Activated naive CD4-positive, alpha-beta T cell treated with anti-CD3 and anti-CD28 coated beads, Interleukin-2, amount 50 U/mL, for 24 hours (primary cell): ENCODE measurements at regions not wholly inside any gene's neighbourhood (a gene's known extent, or its start where the extent isn't known, plus 50 kb on each side); places are given as distances from the start of the nearest gene placed in this dataset.

ENCODE experiments used
- H3K27ac Mint-ChIP-seq: one replicate; pipeline ENCODE4 v1.8.0; 2021; ENCODE audit warnings: mild to moderate bottlenecking, mixed read lengths
- H3K27me3 Mint-ChIP-seq: one replicate; pipeline ENCODE4 v1.8.0; 2021; ENCODE audit warnings: mixed read lengths
- H3K36me3 Mint-ChIP-seq: one replicate; pipeline ENCODE4 v1.8.0; 2021; ENCODE audit warnings: mixed read lengths
- H3K4me1 Mint-ChIP-seq: one replicate; pipeline ENCODE4 v1.8.0; 2021; ENCODE audit warnings: mixed read lengths
- H3K4me3 Mint-ChIP-seq: one replicate; pipeline ENCODE4 v1.8.0; 2021; ENCODE audit warnings: mild to moderate bottlenecking, mixed read lengths
- H3K9me3 Mint-ChIP-seq: one replicate; pipeline ENCODE4 v1.8.0; 2021; ENCODE audit warnings: mixed read lengths

DNA sequence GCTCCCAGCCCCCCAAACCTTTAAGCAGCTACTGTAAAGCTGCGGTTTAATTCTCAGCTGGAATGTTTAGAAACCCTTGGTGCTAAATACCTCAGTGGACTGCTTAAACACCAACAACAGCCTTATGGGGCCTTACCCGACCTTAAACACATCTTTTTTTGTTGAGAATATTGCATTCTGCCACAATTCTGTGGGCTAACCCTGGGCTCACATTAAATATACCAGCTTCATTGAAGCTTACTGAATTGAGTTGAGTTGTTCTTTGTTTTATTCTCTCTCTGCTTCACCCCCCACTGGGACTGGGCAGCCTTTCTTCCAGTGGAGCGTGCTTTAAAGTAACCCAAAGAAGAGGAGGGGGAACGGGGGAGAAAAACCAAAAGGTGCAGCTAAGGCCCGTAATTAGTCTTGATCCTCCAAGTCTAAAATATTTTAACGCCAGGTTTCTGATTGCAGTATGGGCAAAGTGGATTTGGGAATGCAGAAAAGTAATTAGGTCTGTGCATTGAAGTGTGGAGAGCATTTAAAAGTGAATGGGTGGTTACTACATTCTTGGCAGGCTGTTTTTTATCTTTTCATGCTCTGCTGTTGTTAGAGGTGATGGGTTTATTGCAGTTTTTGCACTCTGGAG is 281.2 kb downstream of the NR2F1-AS1 start:
- H3K4me3 Mint-ChIP-seq: no peak overlapping the region
- no peaks in the 10 kb centered on the region for H3K36me3 Mint-ChIP-seq
- no peaks in the 10 kb centered on the region for H3K4me1 Mint-ChIP-seq
- H3K9me3 Mint-ChIP-seq: no peaks in the 10 kb centered on the region
- H3K27ac Mint-ChIP-seq: no peak overlapping the region
- peaks cover 9% of the 10 kb centered on the region for H3K27me3 Mint-ChIP-seq

DNA sequence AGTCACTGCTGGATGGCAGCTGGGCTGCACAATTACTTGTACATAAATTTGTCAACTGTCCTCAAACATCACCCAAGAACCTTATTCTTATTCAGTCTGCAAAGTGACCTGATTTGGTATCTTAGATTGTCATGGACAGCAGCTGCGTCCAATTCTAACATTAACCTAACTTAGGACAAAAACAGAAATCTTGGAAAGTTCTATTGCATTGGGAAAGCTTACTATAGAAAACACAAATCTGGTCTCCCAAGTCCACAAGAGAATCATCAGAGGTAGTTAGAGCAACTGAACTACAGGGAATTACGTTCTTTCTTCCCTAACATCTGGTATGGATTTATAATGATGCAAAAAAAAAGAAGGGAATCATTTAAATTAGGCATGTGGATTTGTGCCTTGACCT is 283.9 kb downstream of the NR2F1-AS1 start:
- no peak overlapping the region for H3K4me3 Mint-ChIP-seq
- no peaks in the 10 kb centered on the region for H3K9me3 Mint-ChIP-seq
- H3K4me1 Mint-ChIP-seq: no peaks in the 10 kb centered on the region
- no peaks in the 10 kb centered on the region for H3K36me3 Mint-ChIP-seq
- no peak overlapping the region for H3K27ac Mint-ChIP-seq
- peaks cover 4% of the 10 kb centered on the region for H3K27me3 Mint-ChIP-seq

DNA sequence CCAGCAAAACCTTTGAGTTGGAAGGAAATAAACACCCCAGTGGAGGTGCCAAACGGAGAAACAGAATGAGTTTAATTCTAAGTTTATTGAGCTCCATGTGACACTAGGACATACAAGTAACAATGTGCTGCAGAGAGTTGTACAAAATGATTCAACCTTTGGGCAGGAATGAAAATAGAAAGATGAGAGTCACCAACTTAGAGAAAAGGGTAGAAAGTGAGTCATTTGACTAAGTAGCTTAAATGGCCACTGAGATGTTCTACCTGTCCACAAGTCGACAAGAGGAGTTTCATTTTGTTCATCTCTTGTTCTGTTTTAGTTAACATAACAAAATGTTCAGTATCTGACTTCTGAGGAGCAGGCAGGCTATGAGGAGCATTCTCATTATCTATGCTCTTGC is 284.7 kb downstream of the NR2F1-AS1 start:
- Mint-ChIP-seq H3K36me3 (no peaks in the 10 kb centered on the region), H3K9me3 (no peaks in the 10 kb centered on the region), H3K27me3 (peaks cover 5% of the 10 kb centered on the region), H3K4me1 (no peaks in the 10 kb centered on the region), H3K4me3 (no peak overlapping the region), H3K27ac (no peak overlapping the region)

DNA sequence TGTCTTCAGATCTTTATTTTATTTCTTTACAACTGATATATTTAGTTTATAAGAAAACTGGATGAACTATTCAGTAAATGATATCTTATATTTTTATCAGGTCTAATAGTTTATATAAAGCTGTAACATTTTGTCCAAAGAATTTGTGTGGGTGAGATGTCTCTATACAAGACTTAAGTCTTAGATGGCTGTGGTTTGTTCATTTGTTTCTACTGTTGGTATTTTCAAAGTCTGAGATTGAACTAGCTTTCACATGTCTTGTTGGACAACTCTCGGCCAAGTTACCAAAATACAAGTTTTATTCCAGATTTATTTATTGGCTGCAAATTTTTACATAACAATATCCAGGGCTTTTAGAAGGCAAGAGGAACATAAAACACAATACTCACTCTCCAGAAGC is 286.0 kb downstream of the NR2F1-AS1 start:
- Mint-ChIP-seq H3K4me3 (no peak overlapping the region), H3K4me1 (no peaks in the 10 kb centered on the region), H3K27me3 (peaks cover 4% of the 10 kb centered on the region), H3K9me3 (peaks cover 3% of the 10 kb centered on the region), H3K36me3 (no peaks in the 10 kb centered on the region), H3K27ac (no peak overlapping the region)

DNA sequence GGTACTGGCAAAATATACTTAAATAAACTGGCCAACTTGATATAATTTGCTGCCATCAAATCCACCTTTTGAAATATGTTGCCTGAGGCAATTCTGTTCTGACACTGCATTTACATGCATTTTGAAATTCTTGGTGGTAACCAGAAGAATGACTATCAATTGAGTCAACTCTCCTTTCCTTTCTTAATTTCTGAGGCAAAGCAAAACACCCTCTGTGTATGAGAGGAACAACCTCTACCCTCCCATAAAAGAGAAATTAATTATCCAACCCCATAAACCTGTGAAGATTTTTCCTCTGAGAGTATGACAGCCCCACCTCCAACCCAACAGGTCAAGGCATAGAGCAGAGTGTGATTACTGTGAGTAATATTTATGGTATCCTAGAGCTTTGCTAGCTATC is 286.8 kb downstream of the NR2F1-AS1 start:
- H3K4me1 Mint-ChIP-seq: no peaks in the 10 kb centered on the region
- no peak overlapping the region for H3K27ac Mint-ChIP-seq
- H3K9me3 Mint-ChIP-seq: peaks cover 5% of the 10 kb centered on the region
- H3K27me3 Mint-ChIP-seq: peaks cover 2% of the 10 kb centered on the region
- H3K36me3 Mint-ChIP-seq: no peaks in the 10 kb centered on the region
- H3K4me3 Mint-ChIP-seq: no peak overlapping the region

DNA sequence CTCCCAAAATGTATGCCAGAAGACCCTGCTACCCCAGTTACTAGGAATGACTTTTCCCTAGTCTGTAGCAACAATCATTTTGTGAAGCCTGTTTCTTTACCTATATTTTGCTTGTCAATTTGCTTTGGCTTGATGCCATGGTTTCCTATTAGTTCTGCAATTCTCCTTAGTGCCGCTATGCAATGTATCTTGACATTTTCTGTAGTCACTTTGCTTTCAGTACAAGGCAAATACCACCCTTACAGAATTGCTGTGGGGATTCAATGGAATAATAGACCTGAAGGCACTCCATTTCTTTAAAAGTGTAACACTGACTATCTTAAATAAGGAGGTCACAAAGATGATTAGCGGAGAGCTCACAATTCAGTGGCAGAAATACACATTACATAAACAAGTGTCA is 291.1 kb downstream of the NR2F1-AS1 start:
- Mint-ChIP-seq H3K27ac (no peak overlapping the region), H3K27me3 (peaks cover 2% of the 10 kb centered on the region), H3K4me3 (no peak overlapping the region), H3K36me3 (no peaks in the 10 kb centered on the region), H3K4me1 (no peaks in the 10 kb centered on the region), H3K9me3 (peaks cover 13% of the 10 kb centered on the region)

DNA sequence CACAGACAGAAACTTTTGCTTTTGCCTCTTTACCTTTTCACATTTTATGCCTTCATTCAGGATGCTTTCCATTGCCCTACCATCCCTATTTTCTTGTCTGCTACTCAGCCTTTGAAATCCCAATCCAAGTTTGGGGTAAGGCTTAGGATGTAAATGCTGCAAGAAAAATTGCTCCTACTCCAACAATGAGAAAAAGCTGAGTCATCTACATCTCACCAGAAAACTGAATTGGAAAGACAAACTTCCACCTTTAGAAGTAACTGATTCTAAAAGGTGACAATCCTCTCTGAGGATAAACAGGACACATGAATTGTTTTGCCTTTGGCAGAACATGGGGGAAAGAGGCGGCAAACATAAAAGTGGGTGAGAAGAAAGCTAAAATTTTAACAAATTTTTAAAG is 295.6 kb downstream of the NR2F1-AS1 start:
- no peaks in the 10 kb centered on the region for H3K36me3 Mint-ChIP-seq
- H3K27me3 Mint-ChIP-seq: no peaks in the 10 kb centered on the region
- H3K4me3 Mint-ChIP-seq: no peak overlapping the region
- peaks cover 13% of the 10 kb centered on the region for H3K9me3 Mint-ChIP-seq
- H3K4me1 Mint-ChIP-seq: no peaks in the 10 kb centered on the region
- no peak overlapping the region for H3K27ac Mint-ChIP-seq

DNA sequence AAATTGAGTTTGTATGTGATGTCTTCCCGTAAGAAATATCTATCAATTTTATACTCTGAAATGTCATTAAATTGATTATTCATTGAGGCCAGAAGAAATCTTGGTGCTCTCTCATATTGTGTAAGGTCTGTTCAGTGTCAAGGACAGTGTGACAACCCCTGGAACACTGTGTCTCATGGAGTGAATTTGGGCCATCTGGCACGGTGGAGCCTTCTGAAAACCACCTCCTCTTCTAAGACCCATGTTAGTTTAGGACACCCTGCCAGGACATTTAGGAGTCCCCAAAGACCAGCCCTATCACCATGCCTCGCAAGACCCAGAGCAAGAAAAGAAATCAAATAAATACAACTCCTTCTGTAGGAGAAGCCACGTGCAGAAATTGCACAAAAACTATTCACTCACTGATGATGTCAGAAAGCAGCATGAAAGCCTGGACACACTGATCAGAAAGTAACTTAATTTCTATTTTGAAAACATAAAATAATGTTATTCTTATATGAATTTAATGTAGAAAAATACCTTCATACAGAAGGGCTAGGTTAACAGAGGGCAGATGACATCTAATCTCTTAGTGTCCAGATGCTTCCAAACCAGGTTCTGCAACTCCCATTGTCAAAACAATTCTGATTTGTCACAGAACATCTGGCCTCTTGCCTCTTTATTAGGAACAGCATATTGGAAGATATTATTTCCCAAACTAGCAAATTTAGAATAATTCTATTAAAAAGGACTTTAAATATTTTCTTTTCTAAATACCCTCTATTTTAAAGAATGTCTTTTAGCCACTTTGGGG is 298.8 kb downstream of the NR2F1-AS1 start:
- H3K27ac Mint-ChIP-seq: no peak overlapping the region
- no peaks in the 10 kb centered on the region for H3K4me1 Mint-ChIP-seq

DNA sequence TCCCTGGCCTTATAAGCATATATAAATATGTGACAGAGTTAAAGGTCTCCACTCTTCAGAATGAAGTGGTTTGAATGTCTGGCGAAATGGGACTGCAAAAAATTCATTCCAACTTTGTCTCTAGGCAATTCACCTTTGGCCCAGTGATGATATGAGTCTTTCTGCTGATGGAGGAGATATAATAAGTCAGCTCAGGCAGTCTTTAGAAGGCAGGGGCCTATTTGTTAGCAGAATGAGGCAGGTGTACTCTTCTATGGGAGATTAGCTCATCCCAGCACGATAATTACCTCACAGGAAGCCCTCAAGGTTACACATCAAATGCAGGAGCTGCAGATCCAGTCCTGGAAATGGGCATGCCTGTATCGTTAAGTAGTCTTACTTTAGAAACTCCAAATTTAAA is 300.5 kb downstream of the NR2F1-AS1 start:
- no peaks in the 10 kb centered on the region for H3K4me1 Mint-ChIP-seq
- H3K36me3 Mint-ChIP-seq: no peaks in the 10 kb centered on the region
- no peak overlapping the region for H3K4me3 Mint-ChIP-seq
- H3K27ac Mint-ChIP-seq: no peak overlapping the region
- H3K9me3 Mint-ChIP-seq: no peaks in the 10 kb centered on the region
- no peaks in the 10 kb centered on the region for H3K27me3 Mint-ChIP-seq

More for the DNA sequence above, 298.8 kb downstream of the NR2F1-AS1 start:
- Mint-ChIP-seq H3K27me3 (no peaks in the 10 kb centered on the region), H3K36me3 (no peaks in the 10 kb centered on the region), H3K4me3 (no peak overlapping the region), H3K9me3 (peaks cover 6% of the 10 kb centered on the region)

DNA sequence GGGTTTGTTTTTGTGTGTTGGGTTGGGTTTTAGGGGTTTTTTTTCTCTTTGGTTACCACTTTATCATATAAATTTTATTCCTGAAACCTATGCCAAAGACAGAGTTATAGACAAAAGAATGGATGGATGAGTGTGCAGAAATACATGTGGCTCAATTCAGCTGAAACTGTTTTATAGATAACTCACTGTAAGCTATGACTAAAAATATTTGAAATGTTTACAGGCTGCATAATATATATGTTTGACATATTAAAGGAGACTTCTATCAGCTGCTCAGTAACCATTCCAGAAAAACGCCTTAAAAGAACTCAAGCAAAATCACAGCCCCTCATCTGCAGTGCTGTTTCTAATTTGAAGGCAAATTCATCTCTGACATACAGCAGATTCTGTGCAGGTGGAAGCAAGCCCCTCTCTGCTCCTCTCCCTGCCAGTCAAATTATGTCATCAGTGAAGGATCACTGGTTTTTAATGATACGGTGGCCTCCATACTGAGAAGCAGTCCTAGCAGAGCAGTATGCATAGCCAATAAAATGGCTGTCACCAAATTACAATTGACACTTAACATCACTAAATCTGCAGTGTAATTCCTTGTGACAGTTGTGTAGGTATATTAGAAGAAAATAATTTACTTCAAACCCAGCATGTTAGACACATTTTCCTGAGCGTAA is 301.6 kb downstream of the NR2F1-AS1 start:
- Mint-ChIP-seq H3K4me1 (no peaks in the 10 kb centered on the region), H3K36me3 (no peaks in the 10 kb centered on the region), H3K27me3 (no peaks in the 10 kb centered on the region), H3K27ac (no peak overlapping the region), H3K4me3 (no peak overlapping the region), H3K9me3 (no peaks in the 10 kb centered on the region)

DNA sequence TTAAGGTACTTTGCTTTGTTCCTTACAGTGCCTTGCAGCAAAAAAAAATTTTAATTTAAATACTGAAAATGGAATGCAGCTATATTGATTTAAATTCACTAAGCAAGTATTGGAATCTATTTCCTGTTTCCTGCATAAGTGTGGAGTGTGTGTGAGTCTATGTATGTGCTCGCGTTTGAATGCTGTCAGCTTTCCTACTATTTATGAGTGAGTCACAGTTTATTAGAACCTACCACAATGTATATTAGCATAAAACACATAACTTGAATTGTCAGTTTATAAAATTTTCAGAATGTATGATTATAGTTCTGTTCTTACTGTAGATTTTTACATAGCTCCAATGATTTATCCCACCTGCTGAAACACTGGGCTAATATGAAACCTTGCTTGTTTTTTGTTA is 302.1 kb downstream of the NR2F1-AS1 start:
- Mint-ChIP-seq H3K36me3 (no peaks in the 10 kb centered on the region), H3K9me3 (no peaks in the 10 kb centered on the region), H3K27me3 (no peaks in the 10 kb centered on the region), H3K4me1 (no peaks in the 10 kb centered on the region), H3K4me3 (no peak overlapping the region), H3K27ac (no peak overlapping the region)

DNA sequence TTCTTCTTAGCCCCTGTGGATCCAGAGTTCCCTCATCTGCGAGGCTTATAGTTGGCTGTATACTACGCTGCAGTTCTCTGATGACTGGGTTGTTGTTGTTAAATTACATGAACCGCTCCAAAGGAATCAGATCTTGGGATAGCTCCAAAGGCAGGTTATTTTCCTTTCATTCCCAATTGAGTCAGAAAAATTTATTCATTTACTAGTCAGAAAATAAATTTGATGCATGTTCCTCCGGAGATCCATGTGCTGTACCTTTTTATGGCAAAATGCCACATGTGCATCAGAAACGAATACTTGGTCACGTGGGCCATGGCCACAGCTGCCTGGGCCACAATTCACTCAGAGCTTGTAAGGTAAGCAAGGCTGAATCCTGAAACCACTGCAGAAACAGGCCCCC is 304.0 kb downstream of the NR2F1-AS1 start:
- H3K4me3 Mint-ChIP-seq: no peak overlapping the region
- no peaks in the 10 kb centered on the region for H3K36me3 Mint-ChIP-seq
- H3K27me3 Mint-ChIP-seq: no peaks in the 10 kb centered on the region
- no peaks in the 10 kb centered on the region for H3K9me3 Mint-ChIP-seq
- no peak overlapping the region for H3K27ac Mint-ChIP-seq
- no peaks in the 10 kb centered on the region for H3K4me1 Mint-ChIP-seq

DNA sequence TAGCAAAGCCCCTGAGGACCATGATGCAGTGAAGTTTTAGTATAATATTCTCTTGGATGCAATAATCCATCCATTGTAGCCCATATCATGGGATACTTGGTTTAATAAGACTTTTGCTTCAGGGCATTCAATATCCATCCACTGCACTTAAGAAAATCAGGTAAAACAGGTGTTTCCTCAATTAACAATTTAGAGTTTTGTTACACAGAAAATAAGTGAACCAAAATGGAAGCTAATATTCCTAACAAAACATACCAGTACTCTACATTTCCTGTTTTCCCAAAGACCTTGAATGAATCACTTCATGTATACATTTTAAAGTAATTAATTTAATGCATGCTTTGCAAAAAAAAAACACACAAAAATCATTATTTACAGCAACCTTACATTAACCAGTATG is 305.6 kb downstream of the NR2F1-AS1 start:
- Mint-ChIP-seq H3K27ac (no peak overlapping the region), H3K9me3 (no peaks in the 10 kb centered on the region), H3K27me3 (no peaks in the 10 kb centered on the region), H3K4me3 (no peak overlapping the region), H3K4me1 (no peaks in the 10 kb centered on the region), H3K36me3 (no peaks in the 10 kb centered on the region)

DNA sequence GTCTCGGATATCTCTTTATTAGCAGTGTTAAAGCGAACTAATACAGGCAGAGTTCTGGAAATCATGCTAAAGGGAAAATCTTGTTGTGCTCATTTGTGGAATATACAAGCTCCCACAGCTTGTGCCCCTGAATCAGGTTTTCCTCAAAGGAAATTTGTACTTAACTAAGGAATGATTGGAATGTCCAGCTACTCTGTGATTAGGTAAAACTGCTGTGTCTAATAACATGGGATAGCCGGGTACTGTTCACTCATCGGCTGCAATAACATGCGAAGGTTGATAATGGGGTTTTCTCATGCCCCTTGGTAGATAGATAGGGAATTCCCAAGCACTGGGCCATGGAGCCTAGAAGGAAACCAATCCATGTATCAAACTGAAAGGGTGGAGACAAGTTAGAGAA is 306.7 kb downstream of the NR2F1-AS1 start:
- H3K4me1 Mint-ChIP-seq: no peaks in the 10 kb centered on the region
- no peak overlapping the region for H3K27ac Mint-ChIP-seq
- H3K9me3 Mint-ChIP-seq: no peaks in the 10 kb centered on the region
- no peaks in the 10 kb centered on the region for H3K36me3 Mint-ChIP-seq
- no peaks in the 10 kb centered on the region for H3K27me3 Mint-ChIP-seq
- H3K4me3 Mint-ChIP-seq: no peak overlapping the region

DNA sequence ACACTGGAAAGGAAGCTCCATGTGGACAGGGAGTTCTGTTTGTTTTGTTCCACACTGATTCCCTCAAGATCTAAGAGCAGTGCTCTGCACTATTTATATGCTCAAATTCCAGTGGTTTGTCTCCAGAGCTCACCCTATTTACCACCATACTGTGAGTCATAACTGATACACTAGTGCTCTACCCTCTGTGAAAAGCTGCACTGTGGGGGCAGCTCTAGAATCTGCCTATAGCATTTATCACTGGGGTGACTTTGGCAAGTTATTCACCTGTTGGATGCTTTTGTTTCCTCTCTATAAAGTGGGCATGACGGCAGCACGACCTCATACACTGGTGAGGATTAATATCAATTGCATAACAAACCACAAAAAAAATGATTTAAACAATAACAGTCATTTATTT is 307.8 kb downstream of the NR2F1-AS1 start:
- Mint-ChIP-seq H3K27ac (no peak overlapping the region), H3K36me3 (no peaks in the 10 kb centered on the region), H3K4me3 (no peak overlapping the region), H3K9me3 (peaks cover 6% of the 10 kb centered on the region), H3K27me3 (no peaks in the 10 kb centered on the region), H3K4me1 (no peaks in the 10 kb centered on the region)

DNA sequence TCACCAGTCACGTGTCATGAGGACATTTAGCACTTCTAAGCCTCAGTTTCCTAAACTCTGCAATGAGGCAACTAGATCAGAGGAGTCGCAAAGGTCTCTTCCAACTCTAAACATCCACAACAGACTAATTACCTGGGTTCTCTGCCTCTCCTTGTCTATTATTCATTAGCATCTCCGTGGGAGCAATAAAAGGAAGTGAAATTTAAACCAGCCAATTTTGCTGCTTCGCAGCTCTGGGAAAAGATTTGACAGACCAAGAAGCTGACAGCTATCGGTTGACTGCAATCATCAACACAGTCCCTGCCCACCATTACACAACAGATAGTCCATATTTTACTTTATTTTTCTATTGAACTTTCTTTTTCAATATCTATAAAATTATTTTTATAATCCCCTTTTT is 308.9 kb downstream of the NR2F1-AS1 start:
- no peaks in the 10 kb centered on the region for H3K27me3 Mint-ChIP-seq
- H3K4me3 Mint-ChIP-seq: no peak overlapping the region
- H3K27ac Mint-ChIP-seq: no peak overlapping the region
- H3K4me1 Mint-ChIP-seq: no peaks in the 10 kb centered on the region
- no peaks in the 10 kb centered on the region for H3K36me3 Mint-ChIP-seq
- peaks cover 6% of the 10 kb centered on the region for H3K9me3 Mint-ChIP-seq
